Stimulated activated CD4-positive, alpha-beta T cell treated with anti-CD3 and anti-CD28 coated beads, Interleukin-4, amount 100 ng/mL, for 4 hours (primary cell): ENCODE measurements at regions not wholly inside any gene's neighbourhood (a gene's known extent, or its start where the extent isn't known, plus 50 kb on each side); places are given as distances from the start of the nearest gene placed in this dataset.
"Not testable (repeated sequence)": the region's sequence is repeated elsewhere in the genome, so short reads cannot be mapped to it uniquely, and the experiment has no call there.

Experiments used
- DNase-seq, 2 experiments: peaks; one replicate each; pipeline ENCODE4 v3.0.0-alpha.2; 2020

- DNase-seq, result no peak
Observed at GRCh38 chr2:215644233-215644897, 208.5 kb upstream of the FN1 start.

- DNase-seq, result no peak
Observed at GRCh38 chr2:215638687-215639086, 202.8 kb upstream of the FN1 start.

- no peak for DNase-seq
Observed at GRCh38 chr2:215637651-215638050, 201.8 kb upstream of the FN1 start.

GRCh38 chr2:215636816-215637215 lies 200.9 kb upstream of the FN1 start:
- no peak for DNase-seq

GRCh38 chr2:215635788-215636139 lies 199.9 kb upstream of the FN1 start:
- DNase-seq, result no peak

- no peak for DNase-seq
Observed at GRCh38 chr2:215635071-215635787, 199.4 kb upstream of the FN1 start.

GRCh38 chr2:215633360-215633759 lies 197.5 kb upstream of the FN1 start:
- no peak for DNase-seq

- DNase-seq, result no peak
Observed at GRCh38 chr2:215631696-215632095, 195.8 kb upstream of the FN1 start.

GRCh38 chr2:215630796-215631195 lies 194.9 kb upstream of the FN1 start:
- not testable (repeated sequence) for DNase-seq

- DNase-seq, result no peak
Observed at GRCh38 chr2:215627771-215628170, 191.9 kb upstream of the FN1 start.

- no peak for DNase-seq
Observed at GRCh38 chr2:215626812-215627281, 191.0 kb upstream of the FN1 start.

- DNase-seq, result no peak
Observed at GRCh38 chr2:215626063-215626462, 190.2 kb upstream of the FN1 start.

GRCh38 chr2:215625207-215625606 lies 189.3 kb upstream of the FN1 start:
- no peak for DNase-seq

GRCh38 chr2:215624423-215624829 lies 188.6 kb upstream of the FN1 start:
- DNase-seq, result no peak

GRCh38 chr2:215622837-215623236 lies 187.0 kb upstream of the FN1 start:
- DNase-seq, result no peak

- DNase-seq, result no peak
Observed at GRCh38 chr2:215621381-215621780, 185.5 kb upstream of the FN1 start.

GRCh38 chr2:215620528-215620927 lies 184.7 kb upstream of the FN1 start:
- no peak for DNase-seq

GRCh38 chr2:215619989-215620388 lies 184.1 kb upstream of the FN1 start:
- no peak for DNase-seq

- DNase-seq, result no peak
Observed at GRCh38 chr2:215619022-215619958, 183.4 kb upstream of the FN1 start.

GRCh38 chr2:215618145-215618544 lies 182.3 kb upstream of the FN1 start:
- DNase-seq, result no peak

- no peak for DNase-seq
Observed at GRCh38 chr2:215617060-215617824, 181.4 kb upstream of the FN1 start.

- DNase-seq, result no peak
Observed at GRCh38 chr2:215615803-215616174, 179.9 kb upstream of the FN1 start.
